Stimulated activated CD4-positive, alpha-beta T cell treated with anti-CD3 and anti-CD28 coated beads, Interleukin-12 subunit alpha, Interleukin-12 subunit beta, amount 100 ng/mL, for 48 hours (primary cell): ENCODE measurements at regions not wholly inside any gene's neighbourhood (a gene's known extent, or its start where the extent isn't known, plus 50 kb on each side); places are given as distances from the start of the nearest gene placed in this dataset.

Source experiments
- DNase-seq, 3 donors: peaks; one replicate each; pipeline ENCODE4 v3.0.0-alpha.2; 2020; ENCODE audit warnings: low read depth in 2 of 3, low spot score in 1 of 3

- DNase-seq: no peak
Observed at GRCh38 chr2:217749008-217749407, 253.8 kb downstream of the TNS1 start.

DNA sequence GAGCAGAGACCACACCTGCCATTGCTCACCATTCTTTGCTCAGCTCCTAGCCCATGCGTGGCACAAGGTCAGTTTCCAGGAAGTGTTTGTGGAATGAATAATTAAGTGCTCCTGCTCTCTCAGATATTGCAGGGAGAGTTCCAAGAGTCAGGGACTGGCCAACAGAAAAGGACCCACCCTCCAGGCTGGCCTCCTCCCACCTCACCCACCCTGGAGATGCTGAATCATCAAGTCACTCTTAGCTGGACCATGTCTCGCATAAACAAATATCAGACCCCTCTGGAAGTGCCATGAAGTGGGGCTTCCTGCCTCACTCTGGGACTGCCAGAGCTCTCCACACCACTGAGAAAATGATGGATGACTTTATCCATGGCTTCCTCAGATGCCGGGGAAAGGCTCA, 256.0 kb downstream of the TNS1 start:
- no peak for DNase-seq

- DNase-seq: no peak
Observed at GRCh38 chr2:217743966-217744761, 258.6 kb downstream of the TNS1 start.

- DNase-seq: no peak
Observed at GRCh38 chr2:217743407-217743806, 259.4 kb downstream of the TNS1 start.

DNA sequence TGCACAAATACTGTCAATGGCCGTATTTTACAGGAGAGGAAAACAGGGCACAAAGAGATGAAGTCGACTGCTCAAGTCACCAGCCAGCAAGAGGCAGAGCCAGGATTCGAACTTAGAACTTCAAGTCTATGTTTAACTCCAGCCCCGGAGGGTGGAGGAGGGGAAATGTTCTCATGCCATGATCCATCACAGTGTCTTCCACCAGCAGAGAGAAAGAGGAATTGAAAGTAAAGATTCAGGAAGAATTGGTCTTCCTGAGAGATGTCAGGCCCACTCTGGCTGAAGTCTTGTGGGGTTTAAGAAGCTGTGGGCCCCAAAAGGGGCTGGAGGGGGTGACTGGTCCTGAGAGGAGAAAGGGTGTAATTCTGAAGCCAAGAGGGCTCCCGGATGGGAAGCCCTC, 260.0 kb downstream of the TNS1 start:
- no peak for DNase-seq

- DNase-seq: no peak
Observed at GRCh38 chr2:217742276-217742675, 260.5 kb downstream of the TNS1 start.

DNA sequence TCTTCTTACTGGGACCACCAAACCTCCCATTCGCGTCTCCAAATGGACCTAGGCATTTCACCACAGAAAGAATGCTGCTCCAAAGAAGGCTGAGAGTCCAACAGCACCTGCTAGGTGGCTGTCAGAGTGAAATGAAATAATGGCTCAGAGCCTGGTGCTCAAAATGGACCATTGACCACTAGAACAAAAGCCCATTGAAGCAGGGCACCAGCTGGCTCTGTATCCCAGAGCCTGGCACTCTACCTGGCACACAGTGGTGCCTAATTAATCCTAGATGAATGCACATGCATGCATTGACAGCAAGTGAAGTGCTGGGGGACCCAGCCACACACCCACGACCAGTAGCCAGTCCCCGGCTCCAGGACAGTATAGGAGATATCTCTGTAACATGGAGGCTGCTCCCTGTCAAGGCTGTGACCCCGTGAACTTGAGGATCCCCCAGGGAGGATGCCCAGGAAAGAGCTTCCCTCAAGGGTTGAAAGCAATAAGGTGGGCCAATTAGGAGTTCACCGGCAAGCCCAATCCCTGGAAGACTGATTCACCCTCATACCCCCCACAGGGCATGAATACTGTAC, 261.3 kb downstream of the TNS1 start:
- DNase-seq: no peak

GRCh38 chr2:217740756-217741155, 262.0 kb downstream of the TNS1 start:
- no peak for DNase-seq

DNA sequence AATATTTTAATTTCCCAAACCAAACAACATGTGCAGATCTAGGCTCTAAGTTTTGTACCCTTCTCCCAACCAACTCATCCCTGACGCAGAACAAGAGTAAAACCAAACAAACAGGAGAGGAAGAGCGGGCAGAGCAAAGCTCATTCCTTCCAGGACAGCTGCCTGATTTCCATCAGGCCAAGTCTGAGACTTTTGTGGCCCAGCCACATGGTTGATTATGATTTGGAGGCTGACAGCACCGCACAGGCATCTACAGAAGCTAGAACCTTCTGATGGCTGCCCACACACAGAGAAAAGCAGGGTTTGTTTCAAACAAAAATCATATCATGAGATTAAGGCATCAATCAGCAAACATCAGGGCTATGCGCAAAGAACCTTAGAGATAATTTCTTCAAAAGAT, 262.6 kb downstream of the TNS1 start:
- DNase-seq: no peak

- DNase-seq: no peak
Observed at GRCh38 chr2:217739741-217740140, 263.1 kb downstream of the TNS1 start.

DNA sequence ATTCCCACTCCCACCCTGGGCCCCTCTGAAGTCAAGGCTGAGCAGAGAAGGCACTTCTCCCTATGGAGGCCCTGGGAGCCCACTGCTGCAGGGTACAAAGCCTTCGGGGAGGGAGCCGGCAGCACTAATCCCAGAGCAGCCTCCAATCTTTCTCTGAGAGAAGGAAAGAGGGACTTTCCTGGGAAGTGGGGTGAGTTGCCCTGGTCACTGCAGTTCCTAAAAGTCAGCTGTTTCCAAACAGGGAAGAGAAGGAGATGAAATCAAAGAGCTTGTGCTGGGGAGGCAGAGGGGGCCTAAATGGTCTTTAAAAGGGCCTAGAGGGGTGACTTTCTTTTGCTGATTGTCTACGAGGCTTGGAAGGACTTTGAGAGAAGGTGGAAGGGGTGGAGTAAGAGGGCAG, 264.7 kb downstream of the TNS1 start:
- DNase-seq: no peak

DNA sequence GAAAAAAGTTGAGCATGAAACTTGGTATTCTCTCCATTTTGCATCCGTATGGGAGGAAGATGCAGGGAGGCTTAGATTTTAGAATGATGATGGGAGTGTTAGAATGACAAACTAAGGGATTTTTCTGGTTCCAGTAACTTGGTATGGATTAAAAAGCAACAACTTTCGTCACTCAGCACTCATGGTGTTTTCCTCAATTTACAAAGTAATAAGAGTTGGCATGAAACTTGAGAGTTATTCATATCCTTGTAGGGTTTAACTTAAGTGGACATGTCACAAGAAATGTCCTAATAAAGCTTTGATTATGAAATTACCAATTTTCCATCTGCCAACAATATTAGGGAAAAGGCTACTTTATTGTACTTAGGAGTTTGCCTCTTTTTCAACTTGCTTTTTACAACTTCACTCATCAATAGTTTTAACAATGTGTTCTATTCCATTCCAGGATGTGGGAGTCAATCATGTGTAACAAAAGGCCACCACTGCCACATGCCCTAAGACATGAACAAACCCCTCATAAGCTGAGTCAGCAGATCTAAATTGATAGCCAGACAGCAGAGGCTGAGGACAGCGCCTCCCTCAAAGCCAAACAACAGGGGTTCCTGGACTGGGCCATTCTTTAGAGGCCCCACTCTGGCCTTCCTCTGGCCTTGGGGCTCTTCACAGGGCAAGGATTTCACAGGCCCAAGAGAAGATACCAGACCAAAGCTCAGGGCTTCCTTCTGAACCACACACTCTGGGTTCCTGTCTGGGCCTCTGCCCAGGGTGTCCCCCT, 265.8 kb downstream of the TNS1 start:
- no peak for DNase-seq

- no peak for DNase-seq
Observed at GRCh38 chr2:217735899-217736298, 266.9 kb downstream of the TNS1 start.

DNA sequence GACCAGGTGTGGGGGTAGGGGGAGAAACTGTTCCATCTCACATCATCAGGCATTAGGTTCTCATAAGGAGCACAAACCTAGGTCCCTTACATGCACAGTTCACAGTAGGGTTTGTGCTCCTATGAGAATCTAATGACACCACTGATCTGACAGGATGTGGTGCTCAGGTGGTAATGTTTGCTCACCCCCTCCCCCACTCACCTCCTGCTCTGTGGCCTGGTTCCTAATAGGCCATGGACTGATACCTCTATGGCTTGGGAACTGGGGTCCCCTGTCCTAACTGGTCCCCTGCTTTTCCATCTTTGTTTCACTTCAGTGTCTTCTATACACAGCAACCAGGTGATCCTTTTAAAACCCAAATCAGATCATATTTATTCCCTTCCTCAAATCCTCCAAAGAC, 267.8 kb downstream of the TNS1 start:
- no peak for DNase-seq

- no peak for DNase-seq
Observed at GRCh38 chr2:217733461-217733860, 269.3 kb downstream of the TNS1 start.

GRCh38 chr2:217732992-217733391, 269.8 kb downstream of the TNS1 start:
- DNase-seq: no peak

DNA sequence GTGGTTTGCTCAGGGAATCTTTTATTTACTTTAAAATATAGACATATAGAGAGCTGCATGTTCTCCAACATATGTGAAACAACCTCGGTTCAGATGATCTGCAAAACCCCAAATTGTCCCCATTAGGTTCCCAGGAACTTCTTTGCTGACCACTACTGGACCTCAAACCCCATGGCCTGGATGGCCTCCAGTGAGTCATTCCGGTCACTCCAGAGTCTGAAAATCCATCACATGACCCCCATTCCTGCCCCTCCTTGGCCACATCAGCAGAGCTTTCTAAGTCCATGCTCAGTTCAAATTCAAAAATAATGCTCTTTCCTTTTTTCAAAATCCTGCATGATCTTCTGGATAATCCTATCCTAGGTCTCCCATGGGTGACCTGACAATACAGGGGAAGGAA, 271.0 kb downstream of the TNS1 start:
- no peak for DNase-seq

GRCh38 chr2:217729421-217730053, 273.3 kb downstream of the TNS1 start:
- DNase-seq: no peak

DNA sequence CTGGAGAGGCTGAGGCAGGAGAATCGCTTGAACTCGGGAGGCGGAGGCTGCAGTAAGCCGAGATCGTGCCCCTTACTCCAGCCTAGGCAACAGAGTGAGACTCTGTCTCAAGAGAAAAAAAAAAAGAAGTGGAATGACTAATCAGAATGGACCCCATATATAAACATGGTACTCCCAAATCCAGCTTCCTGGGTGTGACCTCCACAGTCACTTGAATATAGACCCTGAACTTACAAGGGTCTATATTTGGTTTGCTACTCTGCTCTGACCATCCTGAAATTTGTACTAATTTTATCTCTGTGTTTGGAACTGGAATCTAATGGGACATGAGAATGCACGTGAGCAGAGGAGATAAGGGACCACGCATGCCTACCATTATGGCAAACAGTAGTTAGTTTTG, 275.0 kb downstream of the TNS1 start:
- DNase-seq: no peak

- DNase-seq: no peak
Observed at GRCh38 chr2:217725409-217725808, 277.4 kb downstream of the TNS1 start.

DNA sequence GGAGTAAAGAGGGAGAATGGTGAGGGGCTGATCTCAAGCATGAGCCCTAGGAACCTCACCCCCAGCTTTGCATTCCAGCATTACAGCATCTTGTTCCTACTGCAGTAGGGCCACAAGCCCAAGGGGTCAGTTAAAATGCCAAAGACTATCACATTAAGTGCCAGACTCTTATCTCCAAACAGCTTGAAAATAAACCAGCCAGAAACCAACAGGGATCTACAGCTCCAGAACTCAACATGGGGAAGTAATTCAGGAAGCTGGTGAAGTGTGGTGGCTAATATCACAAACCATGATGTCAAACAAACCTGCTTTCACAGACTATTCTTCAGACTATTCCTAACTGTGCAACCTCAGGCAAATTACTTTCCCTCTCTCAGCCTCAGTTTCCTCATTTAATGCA, 278.3 kb downstream of the TNS1 start:
- DNase-seq: no peak

GRCh38 chr2:217723981-217724380, 278.8 kb downstream of the TNS1 start:
- no peak for DNase-seq
